ENCODE measurements at regions not wholly inside any gene's neighbourhood (a gene's known extent, or its start where the extent isn't known, plus 50 kb on each side); places are given as distances from the start of the nearest gene placed in this dataset.
A peak's percentile ranks its signal among the peaks of the same experiment; 100 is the strongest.

DNA sequence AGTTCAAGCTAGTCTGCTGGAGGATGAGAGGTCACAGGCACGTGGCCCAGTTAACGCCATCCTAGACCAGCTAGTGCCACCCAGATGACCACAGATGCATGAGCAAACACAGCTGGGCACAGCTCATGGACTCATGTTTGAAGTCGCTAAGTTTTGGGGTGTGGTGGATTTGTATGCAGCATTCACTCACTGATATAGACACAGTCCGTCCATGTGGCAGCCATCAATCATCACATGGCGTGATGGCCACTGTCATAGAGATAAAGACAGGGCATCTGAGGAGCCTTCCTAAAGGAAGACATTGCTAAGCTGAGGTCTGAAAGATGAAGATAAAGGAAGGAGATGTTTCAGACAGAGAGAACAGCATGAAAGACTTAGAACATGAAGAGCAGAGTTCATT lies 154.4 kb upstream of the JAG1 start:
- no peak overlapping the region for H3K4me3 ChIP-seq (ENCODE audit: low read depth, low read length)
- H3K27ac ChIP-seq: no peak overlapping the region
- H3K27me3 ChIP-seq (replicated peaks): no peaks in the 10 kb centered on the region
- no peak for DNase-seq
- TF ChIP-seq, protein P1, sequence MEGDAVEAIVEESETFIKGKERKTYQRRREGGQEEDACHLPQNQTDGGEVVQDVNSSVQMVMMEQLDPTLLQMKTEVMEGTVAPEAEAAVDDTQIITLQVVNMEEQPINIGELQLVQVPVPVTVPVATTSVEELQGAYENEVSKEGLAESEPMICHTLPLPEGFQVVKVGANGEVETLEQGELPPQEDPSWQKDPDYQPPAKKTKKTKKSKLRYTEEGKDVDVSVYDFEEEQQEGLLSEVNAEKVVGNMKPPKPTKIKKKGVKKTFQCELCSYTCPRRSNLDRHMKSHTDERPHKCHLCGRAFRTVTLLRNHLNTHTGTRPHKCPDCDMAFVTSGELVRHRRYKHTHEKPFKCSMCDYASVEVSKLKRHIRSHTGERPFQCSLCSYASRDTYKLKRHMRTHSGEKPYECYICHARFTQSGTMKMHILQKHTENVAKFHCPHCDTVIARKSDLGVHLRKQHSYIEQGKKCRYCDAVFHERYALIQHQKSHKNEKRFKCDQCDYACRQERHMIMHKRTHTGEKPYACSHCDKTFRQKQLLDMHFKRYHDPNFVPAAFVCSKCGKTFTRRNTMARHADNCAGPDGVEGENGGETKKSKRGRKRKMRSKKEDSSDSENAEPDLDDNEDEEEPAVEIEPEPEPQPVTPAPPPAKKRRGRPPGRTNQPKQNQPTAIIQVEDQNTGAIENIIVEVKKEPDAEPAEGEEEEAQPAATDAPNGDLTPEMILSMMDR (IDR thresholded peaks at IDR 0.05; ENCODE audit: low read depth, low read length, missing control alignments): no peak
- in situ Hi-C loops (cut with HindIII; ENCODE audit: low pct_ligation_motif_present, low sequenced_read_pairs): no loop called here
- H3K36me3 ChIP-seq (replicated peaks): no peaks in the 10 kb centered on the region

DNA sequence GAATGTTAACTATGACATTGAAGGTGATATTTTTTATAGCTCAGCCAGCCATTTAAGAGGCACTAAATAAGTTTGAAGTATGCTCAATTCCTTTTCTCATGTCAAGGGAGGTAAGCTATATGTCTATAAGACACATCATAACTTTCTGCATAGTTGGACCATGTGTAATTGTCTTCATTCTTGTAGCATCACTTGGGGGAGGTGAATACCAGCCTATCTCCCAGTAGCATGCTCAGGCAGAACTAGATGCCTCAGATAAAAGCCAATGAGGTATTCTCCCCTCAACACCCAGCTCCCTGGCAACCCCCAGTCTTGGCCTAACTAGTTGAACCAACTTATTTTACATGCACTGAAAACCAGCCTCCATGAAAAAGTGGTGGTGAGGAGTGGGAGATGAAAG lies 158.3 kb upstream of the JAG1 start:
- Histone ChIP-seq H3K27me3 (replicated peaks) (no peaks in the 10 kb centered on the region), H3K27ac (no peak overlapping the region), H3K36me3 (replicated peaks) (no peaks in the 10 kb centered on the region), H3K4me3 (ENCODE audit: low read depth, low read length) (no peak overlapping the region)
- DNase-seq: peak; percentile 48
- in situ Hi-C loops (cut with HindIII; ENCODE audit: low pct_ligation_motif_present, low sequenced_read_pairs): no loop called here
- TF ChIP-seq, protein P1 (IDR thresholded peaks at IDR 0.05; ENCODE audit: low read depth, low read length, missing control alignments): no peak

DNA sequence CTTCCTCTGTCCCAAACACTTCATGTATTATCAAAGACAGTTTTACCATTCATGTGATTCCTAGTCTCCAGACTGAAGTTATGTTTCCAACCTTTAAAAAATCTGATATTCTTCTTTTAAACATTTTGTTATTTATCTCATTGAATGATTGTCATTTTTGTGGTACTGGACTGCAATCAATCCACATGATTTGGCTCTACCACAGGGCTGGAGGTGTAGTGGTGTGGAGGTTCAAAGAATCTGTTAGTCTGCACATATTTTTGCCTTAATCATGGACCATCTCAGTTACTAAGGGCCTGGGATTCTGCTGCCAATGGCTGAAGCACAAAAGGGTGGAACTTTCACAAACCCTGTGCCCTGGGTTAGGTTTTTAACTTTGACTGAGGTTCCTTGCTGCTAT lies 164.1 kb upstream of the JAG1 start:
- no peaks in the 10 kb centered on the region for H3K27me3 ChIP-seq (replicated peaks)
- H3K27ac ChIP-seq: no peak overlapping the region
- no peak for DNase-seq
- H3K36me3 ChIP-seq (replicated peaks): no peaks in the 10 kb centered on the region
- TF ChIP-seq, protein P1 (IDR thresholded peaks at IDR 0.05; ENCODE audit: low read depth, low read length, missing control alignments): no peak
- no peak overlapping the region for H3K4me3 ChIP-seq (ENCODE audit: low read depth, low read length)
- in situ Hi-C loops (cut with HindIII; ENCODE audit: low pct_ligation_motif_present, low sequenced_read_pairs): no loop called here

DNA sequence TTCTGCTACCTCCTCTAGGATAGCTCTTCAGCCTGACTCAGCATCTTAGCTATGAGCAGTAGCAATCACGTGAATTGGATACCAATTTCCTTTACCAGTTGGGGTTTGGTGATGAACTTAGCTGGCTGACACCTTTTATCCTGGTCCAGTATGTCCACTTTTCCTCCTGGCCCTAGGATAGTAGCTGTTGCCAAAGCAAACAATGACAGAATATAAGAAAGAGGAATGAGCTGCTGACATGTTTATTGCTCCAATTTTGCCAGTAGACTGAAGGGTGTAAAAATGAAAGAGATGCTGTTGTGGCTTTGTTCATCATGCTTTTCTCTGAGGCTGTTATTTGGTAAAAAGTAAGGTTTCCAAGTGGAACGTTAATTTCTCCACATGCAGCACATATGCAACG lies 168.3 kb upstream of the JAG1 start:
- TF ChIP-seq, protein P1 (IDR thresholded peaks at IDR 0.05; ENCODE audit: low read depth, low read length, missing control alignments): no peak
- H3K4me3 ChIP-seq (ENCODE audit: low read depth, low read length): no peak overlapping the region
- no peak overlapping the region for H3K27ac ChIP-seq

DNA sequence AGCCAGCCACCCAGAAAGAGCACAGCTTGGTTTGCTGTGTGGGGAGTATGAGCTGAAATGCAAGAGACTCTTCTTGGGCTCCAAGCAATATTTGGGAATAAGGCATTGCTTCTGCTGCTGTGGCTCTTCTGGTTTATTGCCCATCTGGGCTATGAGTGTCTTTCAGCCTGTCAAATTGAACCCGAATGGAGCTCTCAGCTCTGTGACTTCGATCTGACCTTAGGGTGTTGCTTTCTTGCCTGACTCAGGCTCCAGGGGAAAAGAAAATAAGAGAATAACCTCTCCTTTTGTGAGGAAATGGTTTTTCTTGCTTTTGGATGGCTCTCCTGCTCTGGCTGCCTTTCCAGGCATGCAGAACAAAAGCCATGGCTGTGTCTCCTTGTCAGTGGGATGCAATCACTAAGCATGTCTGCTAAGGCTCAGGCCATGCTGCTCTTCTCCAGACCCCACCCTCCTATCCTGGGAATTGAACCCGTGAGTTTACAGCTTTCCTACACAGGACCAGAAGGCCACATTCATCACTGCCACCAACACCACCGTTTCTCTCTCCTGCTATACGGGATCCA lies 169.4 kb upstream of the JAG1 start:
- in situ Hi-C loops (cut with HindIII; ENCODE audit: low pct_ligation_motif_present, low sequenced_read_pairs): no loop called here

More for the DNA sequence above, 168.3 kb upstream of the JAG1 start:
- Histone ChIP-seq H3K27me3 (replicated peaks) (no peaks in the 10 kb centered on the region), H3K36me3 (replicated peaks) (no peaks in the 10 kb centered on the region)
- no peak for DNase-seq
- in situ Hi-C loops (cut with HindIII; ENCODE audit: low pct_ligation_motif_present, low sequenced_read_pairs): no loop called here

More for the DNA sequence above, 169.4 kb upstream of the JAG1 start:
- no peak for DNase-seq
- no peak overlapping the region for H3K4me3 ChIP-seq (ENCODE audit: low read depth, low read length)
- H3K27me3 ChIP-seq (replicated peaks): no peaks in the 10 kb centered on the region
- no peaks in the 10 kb centered on the region for H3K36me3 ChIP-seq (replicated peaks)
- TF ChIP-seq, protein P1 (IDR thresholded peaks at IDR 0.05; ENCODE audit: low read depth, low read length, missing control alignments): no peak
- no peak overlapping the region for H3K27ac ChIP-seq
